NCI-H510A (cell line): ENCODE measurements at regions not wholly inside any gene's neighbourhood (a gene's known extent, or its start where the extent isn't known, plus 50 kb on each side); places are given as distances from the start of the nearest gene placed in this dataset.

ENCODE experiments used
- DNase-seq: peaks from one replicate; lab custom pipeline; 2025; lab: John Stamatoyannopoulos, UW

- no peak for DNase-seq
Measured at GRCh38 chr21:31500071-31500470, 156.0 kb upstream of the TIAM1 start.

- DNase-seq, result no peak
Measured at GRCh38 chr21:31498985-31499384, 154.9 kb upstream of the TIAM1 start.

- DNase-seq, result no peak
Measured at GRCh38 chr21:31497914-31498313, 153.9 kb upstream of the TIAM1 start.

GRCh38 chr21:31493350-31493880 lies 149.4 kb upstream of the TIAM1 start:
- no peak for DNase-seq

- no peak for DNase-seq
Measured at GRCh38 chr21:31491617-31492016, 147.6 kb upstream of the TIAM1 start.

- no peak for DNase-seq
Measured at GRCh38 chr21:31490443-31490842, 146.4 kb upstream of the TIAM1 start.

GRCh38 chr21:31489726-31490125 lies 145.7 kb upstream of the TIAM1 start:
- DNase-seq, result no peak

- DNase-seq, result no peak
Measured at GRCh38 chr21:31489014-31489413, 145.0 kb upstream of the TIAM1 start.

- DNase-seq, result no peak
Measured at GRCh38 chr21:31484219-31484618, 140.2 kb upstream of the TIAM1 start.

GRCh38 chr21:31483146-31483545 lies 139.1 kb upstream of the TIAM1 start:
- no peak for DNase-seq

- no peak for DNase-seq
Measured at GRCh38 chr21:31482460-31482859, 138.4 kb upstream of the TIAM1 start.

GRCh38 chr21:31480228-31480627 lies 136.2 kb upstream of the TIAM1 start:
- DNase-seq, result no peak

- DNase-seq, result no peak
Measured at GRCh38 chr21:31479714-31480113, 135.7 kb upstream of the TIAM1 start.

GRCh38 chr21:31479222-31479621 lies 135.2 kb upstream of the TIAM1 start:
- DNase-seq, result no peak

- no peak for DNase-seq
Measured at GRCh38 chr21:31476263-31477022, 132.4 kb upstream of the TIAM1 start.

GRCh38 chr21:31475223-31475622 lies 131.2 kb upstream of the TIAM1 start:
- DNase-seq, result no peak

- no peak for DNase-seq
Measured at GRCh38 chr21:31473685-31474345, 129.8 kb upstream of the TIAM1 start.

GRCh38 chr21:31471865-31472264 lies 127.8 kb upstream of the TIAM1 start:
- DNase-seq, result no peak

GRCh38 chr21:31470896-31471694 lies 127.0 kb upstream of the TIAM1 start:
- DNase-seq, result no peak

- no peak for DNase-seq
Measured at GRCh38 chr21:31460980-31461379, 116.9 kb upstream of the TIAM1 start.

GRCh38 chr21:31459457-31459856 lies 115.4 kb upstream of the TIAM1 start:
- no peak for DNase-seq

GRCh38 chr21:31457675-31458074 lies 113.6 kb upstream of the TIAM1 start:
- no peak for DNase-seq

GRCh38 chr21:31456201-31456600 lies 112.1 kb upstream of the TIAM1 start:
- no peak for DNase-seq
